ENCODE measurements at regions not wholly inside any gene's neighbourhood (a gene's known extent, or its start where the extent isn't known, plus 50 kb on each side); places are given as distances from the start of the nearest gene placed in this dataset.
"Not testable (repeated sequence)": the region's sequence is repeated elsewhere in the genome, so short reads cannot be mapped to it uniquely, and the experiment has no call there.

GRCh38 chr3:186464424-186465093 lies 79.6 kb downstream of the CRYGS start:
- no peak for DNase-seq
- H3K27ac Mint-ChIP-seq, result no peak overlapping the region
- H3K27me3 Mint-ChIP-seq, result peaks cover 13% of the 10 kb centered on the region
- no peaks in the 10 kb centered on the region for H3K4me1 Mint-ChIP-seq
- H3K36me3 Mint-ChIP-seq, result no peaks in the 10 kb centered on the region
- no peaks in the 10 kb centered on the region for H3K9me3 Mint-ChIP-seq
- CTCF ChIA-PET, result no interaction called here
- H3K4me3 Mint-ChIP-seq, result no peak overlapping the region

GRCh38 chr3:186461141-186461540 lies 83.0 kb downstream of the CRYGS start:
- no peak for DNase-seq
- Mint-ChIP-seq H3K27ac (no peak overlapping the region), H3K36me3 (no peaks in the 10 kb centered on the region), H3K9me3 (no peaks in the 10 kb centered on the region), H3K4me1 (no peaks in the 10 kb centered on the region), H3K27me3 (peaks cover 22% of the 10 kb centered on the region), H3K4me3 (no peak overlapping the region)
- CTCF ChIA-PET, result no interaction called here

- Mint-ChIP-seq H3K36me3 (no peaks in the 10 kb centered on the region), H3K9me3 (no peaks in the 10 kb centered on the region), H3K4me1 (no peaks in the 10 kb centered on the region), H3K27ac (no peak overlapping the region), H3K27me3 (peaks cover 22% of the 10 kb centered on the region), H3K4me3 (no peak overlapping the region)
- CTCF ChIA-PET, result no interaction called here
- DNase-seq, result no peak
Measured at GRCh38 chr3:186459108-186459467, 85.1 kb downstream of the CRYGS start.

GRCh38 chr3:186458306-186459107 lies 85.7 kb downstream of the CRYGS start:
- no peaks in the 10 kb centered on the region for H3K9me3 Mint-ChIP-seq
- no peak overlapping the region for H3K4me3 Mint-ChIP-seq
- CTCF ChIA-PET, result no interaction called here
- no peaks in the 10 kb centered on the region for H3K4me1 Mint-ChIP-seq
- H3K27ac Mint-ChIP-seq, result no peak overlapping the region
- peaks cover 22% of the 10 kb centered on the region for H3K27me3 Mint-ChIP-seq
- H3K36me3 Mint-ChIP-seq, result no peaks in the 10 kb centered on the region
- no peak for DNase-seq

GRCh38 chr3:186457236-186457635 lies 86.9 kb downstream of the CRYGS start:
- no peak overlapping the region for H3K27ac Mint-ChIP-seq
- no peaks in the 10 kb centered on the region for H3K4me1 Mint-ChIP-seq
- H3K27me3 Mint-ChIP-seq, result peaks cover 25% of the 10 kb centered on the region
- H3K9me3 Mint-ChIP-seq, result no peaks in the 10 kb centered on the region
- DNase-seq, result no peak
- CTCF ChIA-PET, result no interaction called here
- H3K36me3 Mint-ChIP-seq, result no peaks in the 10 kb centered on the region
- no peak overlapping the region for H3K4me3 Mint-ChIP-seq

GRCh38 chr3:186456731-186457191 lies 87.4 kb downstream of the CRYGS start:
- DNase-seq, result no peak
- no peaks in the 10 kb centered on the region for H3K9me3 Mint-ChIP-seq
- H3K4me3 Mint-ChIP-seq, result no peak overlapping the region
- no peak overlapping the region for H3K27ac Mint-ChIP-seq
- no peaks in the 10 kb centered on the region for H3K36me3 Mint-ChIP-seq
- H3K27me3 Mint-ChIP-seq, result peaks cover 25% of the 10 kb centered on the region
- CTCF ChIA-PET, result no interaction called here
- H3K4me1 Mint-ChIP-seq, result no peaks in the 10 kb centered on the region

- Mint-ChIP-seq H3K4me3 (no peak overlapping the region), H3K9me3 (no peaks in the 10 kb centered on the region), H3K4me1 (no peaks in the 10 kb centered on the region), H3K27ac (no peak overlapping the region), H3K36me3 (no peaks in the 10 kb centered on the region), H3K27me3 (peaks cover 21% of the 10 kb centered on the region)
- CTCF ChIA-PET, result no interaction called here
- DNase-seq, result no peak
Measured at GRCh38 chr3:186454881-186455703, 89.1 kb downstream of the CRYGS start.

- Mint-ChIP-seq H3K36me3 (no peaks in the 10 kb centered on the region), H3K4me1 (no peaks in the 10 kb centered on the region), H3K27ac (no peak overlapping the region), H3K4me3 (no peak overlapping the region), H3K27me3 (peaks cover 14% of the 10 kb centered on the region), H3K9me3 (no peaks in the 10 kb centered on the region)
- no peak for DNase-seq
- CTCF ChIA-PET, result no interaction called here
Measured at GRCh38 chr3:186453531-186453930, 90.6 kb downstream of the CRYGS start.

GRCh38 chr3:186452517-186452916 lies 90.5 kb upstream of the DGKG start:
- H3K27me3 Mint-ChIP-seq, result peaks cover 10% of the 10 kb centered on the region
- no peaks in the 10 kb centered on the region for H3K9me3 Mint-ChIP-seq
- no peaks in the 10 kb centered on the region for H3K4me1 Mint-ChIP-seq
- no peaks in the 10 kb centered on the region for H3K36me3 Mint-ChIP-seq
- no peak overlapping the region for H3K4me3 Mint-ChIP-seq
- no peak overlapping the region for H3K27ac Mint-ChIP-seq
- no peak for DNase-seq
- CTCF ChIA-PET, result interaction anchor here (1.6 kb wide), 1 partner anchor 87 kb away, joined by 4 read pairs; no protein-coding TSS in a partner anchor

GRCh38 chr3:186451371-186451770 lies 89.3 kb upstream of the DGKG start:
- Mint-ChIP-seq H3K4me3 (no peak overlapping the region), H3K27ac (no peak overlapping the region), H3K36me3 (no peaks in the 10 kb centered on the region), H3K9me3 (no peaks in the 10 kb centered on the region), H3K27me3 (peaks cover 6% of the 10 kb centered on the region), H3K4me1 (no peaks in the 10 kb centered on the region)
- CTCF ChIA-PET, result interaction anchor here (1.6 kb wide), 1 partner anchor 88 kb away, joined by 4 read pairs; no protein-coding TSS in a partner anchor
- no peak for DNase-seq

GRCh38 chr3:186444974-186445373 lies 82.9 kb upstream of the DGKG start:
- H3K9me3 Mint-ChIP-seq, result no peaks in the 10 kb centered on the region
- peaks cover 3% of the 10 kb centered on the region for H3K27me3 Mint-ChIP-seq
- no peak for DNase-seq
- CTCF ChIA-PET, result no interaction called here
- H3K27ac Mint-ChIP-seq, result no peak overlapping the region
- no peaks in the 10 kb centered on the region for H3K36me3 Mint-ChIP-seq
- H3K4me3 Mint-ChIP-seq, result no peak overlapping the region
- H3K4me1 Mint-ChIP-seq, result no peaks in the 10 kb centered on the region

- CTCF ChIA-PET, result no interaction called here
- DNase-seq, result no peak
- no peak overlapping the region for H3K27ac Mint-ChIP-seq
- H3K27me3 Mint-ChIP-seq, result peaks cover 7% of the 10 kb centered on the region
- H3K4me1 Mint-ChIP-seq, result no peaks in the 10 kb centered on the region
- H3K9me3 Mint-ChIP-seq, result no peaks in the 10 kb centered on the region
- no peaks in the 10 kb centered on the region for H3K36me3 Mint-ChIP-seq
- H3K4me3 Mint-ChIP-seq, result no peak overlapping the region
Measured at GRCh38 chr3:186444288-186444687, 82.3 kb upstream of the DGKG start.

GRCh38 chr3:186442979-186443378 lies 80.9 kb upstream of the DGKG start:
- H3K27ac Mint-ChIP-seq, H3K27me3 Mint-ChIP-seq, H3K9me3 Mint-ChIP-seq, H3K36me3 Mint-ChIP-seq, DNase-seq, H3K4me1 Mint-ChIP-seq, CTCF ChIA-PET, H3K4me3 Mint-ChIP-seq: not testable (repeated sequence)

GRCh38 chr3:186442162-186442561 lies 80.1 kb upstream of the DGKG start:
- peaks cover 4% of the 10 kb centered on the region for H3K27me3 Mint-ChIP-seq
- no peaks in the 10 kb centered on the region for H3K4me1 Mint-ChIP-seq
- no peaks in the 10 kb centered on the region for H3K9me3 Mint-ChIP-seq
- no peaks in the 10 kb centered on the region for H3K36me3 Mint-ChIP-seq
- no peak overlapping the region for H3K4me3 Mint-ChIP-seq
- CTCF ChIA-PET, result no interaction called here
- H3K27ac Mint-ChIP-seq, result no peak overlapping the region
- DNase-seq, result no peak

Data from activated naive CD4-positive, alpha-beta T cell treated with anti-CD3 and anti-CD28 coated beads, Interleukin-2, amount 10 ng/mL, durations not matched to agents 7 days and 5 days (primary cell).